ENCODE measurements at regions not wholly inside any gene's neighbourhood (a gene's known extent, or its start where the extent isn't known, plus 50 kb on each side); places are given as distances from the start of the nearest gene placed in this dataset.

DNA sequence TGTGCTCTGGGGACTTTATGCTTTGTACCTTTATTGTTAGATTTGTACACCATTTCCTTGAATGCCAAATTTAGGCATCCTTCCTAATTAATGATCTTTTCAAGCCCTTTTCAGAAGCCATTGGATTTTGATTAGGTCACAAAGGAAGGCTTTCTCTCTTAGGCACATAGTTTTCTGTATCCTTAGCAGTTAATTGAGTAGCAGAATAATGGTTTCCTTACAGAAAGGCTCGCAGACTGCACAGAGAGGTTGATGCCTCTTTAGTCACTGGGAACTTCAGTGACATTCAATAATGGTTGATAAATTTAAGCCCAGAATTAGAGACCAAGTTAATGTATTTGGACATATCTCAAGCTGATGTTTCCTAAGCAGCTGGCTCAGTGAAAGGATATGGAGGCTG is 139.1 kb upstream of the VGLL2 start:
- TF ChIP-seq, protein P1, sequence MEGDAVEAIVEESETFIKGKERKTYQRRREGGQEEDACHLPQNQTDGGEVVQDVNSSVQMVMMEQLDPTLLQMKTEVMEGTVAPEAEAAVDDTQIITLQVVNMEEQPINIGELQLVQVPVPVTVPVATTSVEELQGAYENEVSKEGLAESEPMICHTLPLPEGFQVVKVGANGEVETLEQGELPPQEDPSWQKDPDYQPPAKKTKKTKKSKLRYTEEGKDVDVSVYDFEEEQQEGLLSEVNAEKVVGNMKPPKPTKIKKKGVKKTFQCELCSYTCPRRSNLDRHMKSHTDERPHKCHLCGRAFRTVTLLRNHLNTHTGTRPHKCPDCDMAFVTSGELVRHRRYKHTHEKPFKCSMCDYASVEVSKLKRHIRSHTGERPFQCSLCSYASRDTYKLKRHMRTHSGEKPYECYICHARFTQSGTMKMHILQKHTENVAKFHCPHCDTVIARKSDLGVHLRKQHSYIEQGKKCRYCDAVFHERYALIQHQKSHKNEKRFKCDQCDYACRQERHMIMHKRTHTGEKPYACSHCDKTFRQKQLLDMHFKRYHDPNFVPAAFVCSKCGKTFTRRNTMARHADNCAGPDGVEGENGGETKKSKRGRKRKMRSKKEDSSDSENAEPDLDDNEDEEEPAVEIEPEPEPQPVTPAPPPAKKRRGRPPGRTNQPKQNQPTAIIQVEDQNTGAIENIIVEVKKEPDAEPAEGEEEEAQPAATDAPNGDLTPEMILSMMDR (IDR thresholded peaks at IDR 0.05): no peak
- TF ChIP-seq POLR2A (IDR thresholded peaks at IDR 0.05): no peak

All from Peyer's patch (tissue), 4 donors.